ENCODE measurements at regions not wholly inside any gene's neighbourhood (a gene's known extent, or its start where the extent isn't known, plus 50 kb on each side); places are given as distances from the start of the nearest gene placed in this dataset.
"Not testable (repeated sequence)": the region's sequence is repeated elsewhere in the genome, so short reads cannot be mapped to it uniquely, and the experiment has no call there.

GRCh38 chr3:104908761-104909160 lies 457.9 kb upstream of the ALCAM start:
- DNase-seq, result no peak

DNA sequence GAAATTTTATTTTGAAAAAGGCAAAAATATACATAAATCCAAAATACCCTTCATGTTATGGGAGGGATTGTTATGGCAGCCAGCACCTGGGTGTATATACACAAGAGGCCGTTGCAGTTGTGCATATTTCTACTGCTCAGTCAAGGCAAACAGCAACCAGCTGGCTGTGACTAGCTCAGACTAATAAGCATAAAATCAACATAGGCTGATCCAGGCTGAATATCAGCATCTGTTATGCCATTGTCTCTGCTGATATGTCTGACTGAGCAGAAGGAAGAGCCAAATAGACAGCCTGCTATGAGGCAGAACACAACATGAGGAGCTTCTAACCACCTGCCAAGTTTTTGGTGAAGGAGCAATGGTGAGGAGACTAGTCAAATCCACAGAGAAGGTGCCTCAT lies 457.5 kb upstream of the ALCAM start:
- DNase-seq, result no peak

GRCh38 chr3:104909721-104910120 lies 457.0 kb upstream of the ALCAM start:
- no peak for DNase-seq

- no peak for DNase-seq
Measured at GRCh38 chr3:104911376-104911775, 455.3 kb upstream of the ALCAM start.

- DNase-seq, result no peak
Measured at GRCh38 chr3:104916971-104917370, 449.7 kb upstream of the ALCAM start.

DNA sequence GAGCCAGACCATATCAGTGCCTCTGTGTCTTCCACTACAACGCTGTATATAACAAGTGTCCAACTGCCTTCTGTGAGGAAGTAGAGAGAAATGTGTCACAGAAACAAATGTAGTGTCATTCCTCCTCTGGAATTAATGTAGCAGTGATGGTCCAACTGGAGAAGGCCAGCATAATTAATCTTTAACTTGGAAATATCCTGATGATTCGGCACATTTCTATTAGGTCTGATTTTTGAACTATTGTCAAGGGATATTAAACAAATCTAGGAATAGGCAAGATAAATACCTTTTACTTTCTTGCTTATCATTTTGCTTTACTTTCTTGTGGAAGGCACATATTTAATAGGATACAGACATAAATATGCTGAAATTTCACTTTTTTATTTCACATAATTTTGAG lies 446.2 kb upstream of the ALCAM start:
- no peak for DNase-seq

DNA sequence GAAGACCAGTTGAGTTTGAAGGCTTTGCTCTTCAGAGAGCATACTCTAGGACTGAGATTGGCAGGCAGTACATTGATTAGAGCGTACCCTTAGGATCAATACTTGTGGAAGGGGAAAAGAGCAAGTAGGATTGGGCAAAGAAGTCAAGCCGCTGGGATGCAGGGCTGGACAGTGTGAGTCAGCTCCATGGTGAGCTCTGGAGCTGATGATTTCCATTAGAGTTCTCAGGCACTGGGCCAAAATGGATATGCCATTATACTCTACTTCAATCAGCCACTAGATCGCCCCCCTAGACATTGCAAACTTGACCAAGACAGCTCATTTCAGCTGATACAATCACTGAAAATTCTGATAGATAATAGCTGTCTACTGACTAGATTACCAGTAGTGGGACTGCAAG lies 432.7 kb upstream of the ALCAM start:
- DNase-seq, result no peak

DNA sequence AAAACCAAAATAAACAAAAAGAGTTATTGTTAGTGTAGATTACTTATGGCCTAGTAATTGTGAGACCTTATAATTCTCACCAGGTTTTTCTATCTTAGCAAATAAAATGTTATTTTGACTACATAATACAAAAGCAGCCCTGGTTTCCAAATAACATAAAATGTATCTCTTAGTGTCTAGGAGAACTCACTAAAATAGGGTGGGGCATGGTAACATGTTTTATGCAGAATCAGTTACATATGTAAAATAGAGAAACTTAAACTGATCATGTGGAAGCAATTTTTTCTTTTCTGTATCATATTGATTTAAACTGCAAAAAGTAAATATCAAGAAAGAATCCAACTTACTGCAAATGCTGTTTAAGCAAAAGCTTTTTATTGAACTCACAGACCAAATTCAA lies 431.1 kb upstream of the ALCAM start:
- no peak for DNase-seq

DNA sequence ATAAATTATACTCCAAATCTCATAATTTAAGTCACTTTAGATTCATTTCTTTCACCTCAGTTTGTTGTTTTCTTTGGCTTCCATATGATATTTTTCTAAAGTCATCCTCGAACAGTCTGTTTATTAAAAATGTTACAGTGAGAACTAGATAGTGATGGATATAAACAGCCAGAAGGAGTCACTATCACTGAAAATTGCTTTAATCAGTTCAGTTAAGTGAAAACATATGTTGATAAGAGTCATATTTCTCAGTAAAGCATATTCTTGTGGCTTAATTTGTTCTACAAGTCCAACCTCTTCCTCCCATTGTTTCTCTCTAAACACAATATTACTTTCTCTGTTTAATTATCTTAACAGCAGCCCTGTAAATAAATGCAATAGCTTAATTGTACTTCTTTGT lies 427.5 kb upstream of the ALCAM start:
- no peak for DNase-seq

DNA sequence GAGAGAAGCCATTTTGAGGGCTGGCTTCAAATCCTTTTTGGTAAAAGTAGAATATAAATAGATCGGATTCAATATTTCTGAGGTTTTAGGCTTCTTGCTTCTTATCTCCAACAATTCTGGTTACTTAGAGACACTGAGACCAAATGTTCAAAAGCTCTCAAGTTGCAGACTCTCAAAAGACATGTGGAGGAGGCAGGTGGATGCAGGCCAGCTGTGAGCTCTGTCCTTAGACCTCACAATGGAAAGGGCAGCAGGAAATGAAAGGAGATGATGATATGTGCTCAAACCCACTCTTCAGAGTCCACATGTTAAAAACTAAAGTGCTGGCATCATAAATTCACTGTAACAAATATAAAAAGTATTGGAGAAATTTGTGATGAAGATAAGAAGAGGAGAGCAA lies 424.9 kb upstream of the ALCAM start:
- no peak for DNase-seq

GRCh38 chr3:104943974-104944373 lies 422.7 kb upstream of the ALCAM start:
- no peak for DNase-seq

DNA sequence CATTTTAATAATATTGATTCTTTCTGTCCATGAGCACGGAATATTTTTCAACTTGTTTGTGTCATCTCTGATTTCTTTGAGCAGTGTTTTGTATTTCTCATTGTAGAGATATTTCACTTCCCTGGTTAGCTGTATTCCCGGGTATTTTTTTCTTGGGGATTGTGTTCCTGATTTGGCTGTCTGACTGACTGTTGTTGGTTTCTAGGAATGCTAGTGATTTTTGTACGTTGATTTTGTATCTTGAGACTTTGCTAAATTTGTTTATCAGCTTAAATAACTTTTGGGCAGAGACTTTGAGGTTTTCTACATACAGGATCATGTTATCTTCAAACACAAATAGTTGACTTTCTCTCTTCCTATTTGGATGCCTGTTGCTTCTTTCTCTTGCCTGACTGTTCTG lies 418.8 kb upstream of the ALCAM start:
- no peak for DNase-seq

DNA sequence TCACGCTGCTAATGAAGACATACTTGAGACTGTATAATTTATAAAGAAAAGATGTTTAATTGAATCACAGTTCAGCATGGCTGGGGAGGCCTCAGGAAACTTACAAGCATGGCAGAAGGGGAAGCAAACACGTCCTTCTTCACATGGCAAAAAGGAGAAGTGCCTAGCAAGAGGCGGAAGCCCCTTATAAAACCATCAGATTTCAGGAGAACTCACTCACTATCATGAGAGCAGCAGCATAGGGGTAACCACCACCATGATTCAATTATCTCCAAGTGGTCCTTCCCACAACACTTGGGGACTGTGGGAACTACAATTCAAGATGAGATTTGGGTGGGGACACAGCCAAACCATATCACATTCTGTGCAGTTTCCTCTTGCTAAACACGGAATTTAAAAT lies 416.9 kb upstream of the ALCAM start:
- not testable (repeated sequence) for DNase-seq

DNA sequence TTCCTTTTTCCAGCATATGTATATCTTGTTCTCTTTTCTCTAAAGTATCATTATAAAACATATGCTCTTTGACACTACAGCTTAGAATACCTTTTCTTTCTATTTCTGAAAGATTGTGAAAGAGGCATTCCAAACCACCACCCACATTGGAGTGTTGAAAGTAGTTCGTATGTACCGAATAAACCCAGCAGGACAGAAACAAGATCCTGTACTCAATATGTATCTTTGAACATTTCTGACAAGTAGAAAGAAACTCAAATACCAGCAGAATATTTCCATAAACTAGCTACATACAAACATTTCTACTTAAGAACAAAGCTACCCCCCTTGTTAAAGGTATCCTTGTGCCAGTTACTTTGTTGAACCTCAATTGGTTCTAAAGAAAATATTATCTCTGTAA lies 415.3 kb upstream of the ALCAM start:
- DNase-seq, result no peak

DNA sequence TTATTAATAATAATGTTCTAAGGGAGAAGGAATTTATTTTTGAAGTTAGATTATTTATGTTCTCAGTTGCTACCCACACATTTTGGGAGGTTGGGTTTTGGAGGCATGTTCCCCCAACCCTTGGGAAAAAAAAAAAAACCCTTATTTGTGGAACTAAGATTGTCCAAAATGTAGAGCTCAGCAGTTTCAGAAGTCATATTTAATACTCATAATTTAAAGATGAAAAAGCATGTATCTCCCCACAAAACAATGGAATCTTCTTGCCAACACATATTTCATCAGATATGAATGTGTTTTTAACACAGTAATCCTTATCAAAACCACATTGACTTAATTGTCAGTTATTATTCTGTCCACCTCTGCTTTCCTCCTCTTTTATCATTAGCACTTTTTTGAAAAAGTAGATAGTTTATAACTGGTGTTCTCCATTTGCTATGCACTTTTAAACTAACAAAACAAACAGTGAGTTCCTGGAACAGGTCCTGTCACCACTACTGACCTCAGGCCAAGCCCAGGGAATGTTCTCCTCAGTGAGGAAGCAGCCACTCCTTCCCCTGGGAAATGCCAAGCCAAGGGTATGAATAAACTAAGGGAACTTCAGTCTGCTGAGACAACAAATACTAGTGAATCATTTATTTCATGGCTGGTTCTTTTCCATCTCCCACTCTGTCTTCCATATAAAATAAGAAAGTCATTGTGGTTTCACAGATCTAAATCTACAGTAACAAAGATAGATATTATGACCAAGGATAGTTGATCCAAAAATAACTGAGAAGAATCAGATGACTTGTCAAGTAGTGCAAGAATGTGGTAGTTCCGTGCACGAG lies 414.4 kb upstream of the ALCAM start:
- DNase-seq, result no peak

GRCh38 chr3:104956620-104957345 lies 409.9 kb upstream of the ALCAM start:
- DNase-seq, result no peak

- no peak for DNase-seq
Measured at GRCh38 chr3:104960579-104960978, 406.1 kb upstream of the ALCAM start.

- DNase-seq, result no peak
Measured at GRCh38 chr3:104961851-104962250, 404.9 kb upstream of the ALCAM start.

DNA sequence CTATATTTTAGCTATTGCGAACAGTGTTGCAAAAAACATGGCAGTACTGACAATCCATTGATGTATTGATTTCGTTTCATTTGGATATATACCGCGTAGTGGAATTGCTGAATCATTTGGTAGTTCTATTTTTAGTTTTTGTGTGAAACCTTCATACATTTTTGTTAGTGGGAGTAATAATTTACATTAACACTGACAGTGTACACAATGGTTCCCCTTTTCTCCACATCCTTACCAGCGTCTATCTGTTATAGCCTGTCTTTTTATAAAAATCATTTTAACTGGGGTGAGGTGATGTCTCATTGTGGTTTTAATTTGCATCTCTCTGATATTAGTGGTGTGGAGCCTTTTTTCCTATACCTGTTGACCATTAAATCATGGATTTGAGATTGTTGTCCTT lies 392.4 kb upstream of the ALCAM start:
- no peak for DNase-seq

DNA sequence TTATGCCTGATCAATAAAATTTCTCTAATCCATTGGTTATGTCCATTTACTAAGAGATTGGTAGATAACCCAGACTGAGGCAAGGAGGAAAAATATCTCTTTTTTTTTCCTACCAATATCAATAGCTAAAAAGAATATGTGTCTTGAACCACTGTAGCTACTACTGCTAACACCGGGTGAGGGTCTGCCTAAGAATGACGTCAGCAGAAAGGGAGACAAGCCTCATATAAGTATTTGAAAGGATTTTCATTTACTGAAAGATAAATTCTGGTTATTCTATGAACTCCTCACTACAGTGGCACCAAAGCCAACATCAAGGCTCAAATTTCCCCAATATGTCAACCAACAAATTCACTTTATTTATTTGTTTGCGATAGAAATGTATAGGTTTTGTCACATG lies 389.0 kb upstream of the ALCAM start:
- DNase-seq, result no peak

DNA sequence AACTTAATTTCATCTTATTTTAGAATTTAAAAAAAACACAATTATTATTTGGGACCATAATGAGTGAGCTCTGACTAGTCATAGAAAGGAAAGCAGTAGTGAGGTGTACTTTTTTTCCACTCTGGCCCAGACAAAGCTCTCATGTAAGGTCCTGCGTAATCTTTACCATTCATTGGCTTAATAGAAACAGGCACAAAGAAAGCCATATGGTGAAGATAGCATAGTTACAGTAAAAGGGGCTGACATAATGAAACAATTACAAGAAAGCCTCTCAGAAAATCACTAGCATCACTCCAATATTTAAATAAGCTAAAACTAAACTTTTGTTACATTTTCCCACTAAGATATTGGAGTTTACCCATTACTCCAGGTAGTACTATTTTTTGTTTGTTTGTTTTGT lies 384.6 kb upstream of the ALCAM start:
- no peak for DNase-seq

- no peak for DNase-seq
Measured at GRCh38 chr3:104987859-104988258, 378.9 kb upstream of the ALCAM start.

GRCh38 chr3:104988496-104988895 lies 378.2 kb upstream of the ALCAM start:
- no peak for DNase-seq

GRCh38 chr3:104989878-104990277 lies 376.8 kb upstream of the ALCAM start:
- DNase-seq, result no peak

GRCh38 chr3:104990758-104991157 lies 376.0 kb upstream of the ALCAM start:
- DNase-seq, result no peak
